Ectodermal cell (in vitro differentiated cells): ENCODE measurements at regions not wholly inside any gene's neighbourhood (a gene's known extent, or its start where the extent isn't known, plus 50 kb on each side); places are given as distances from the start of the nearest gene placed in this dataset.

Experiments
- H3K27ac ChIP-seq: 2 replicates; pipeline ENCODE4 v1.7.0; 2013; ENCODE audit warnings: mild to moderate bottlenecking, low read depth, low read length; ENCODE audit not compliant: insufficient read depth, poor library complexity, severe bottlenecking
- H3K27me3 ChIP-seq: 2 replicates; pipeline ENCODE4 v1.7.0; 2013; ENCODE audit warnings: mild to moderate bottlenecking, low read length; ENCODE audit not compliant: insufficient read depth, control insufficient read depth, poor library complexity, severe bottlenecking
- H3K36me3 ChIP-seq: one replicate; pipeline ENCODE4 v1.7.0; 2013; ENCODE audit warnings: low read length; ENCODE audit not compliant: control insufficient read depth, insufficient read depth
- H3K4me1 ChIP-seq: one replicate; pipeline ENCODE4 v1.7.0; 2013; ENCODE audit warnings: low read length; ENCODE audit not compliant: control insufficient read depth, insufficient read depth
- H3K4me3 ChIP-seq: 2 replicates; pipeline ENCODE4 v1.7.0; 2013; ENCODE audit warnings: low read depth, low read length, control low read depth; ENCODE audit not compliant: insufficient read depth
- H3K9me3 ChIP-seq: 2 replicates; pipeline ENCODE4 v1.7.0; 2013; ENCODE audit warnings: mild to moderate bottlenecking, low read length, moderate library complexity; ENCODE audit not compliant: control insufficient read depth
- WGBS, 2 experiments: methylation state at CpG; one replicate each; pipeline ENCODE4 v1.1.7; 2013; ENCODE audit warnings: missing lambda C conversion rate in 2 of 2; 5-methylcytosine and 5-hydroxymethylcytosine counted together

DNA sequence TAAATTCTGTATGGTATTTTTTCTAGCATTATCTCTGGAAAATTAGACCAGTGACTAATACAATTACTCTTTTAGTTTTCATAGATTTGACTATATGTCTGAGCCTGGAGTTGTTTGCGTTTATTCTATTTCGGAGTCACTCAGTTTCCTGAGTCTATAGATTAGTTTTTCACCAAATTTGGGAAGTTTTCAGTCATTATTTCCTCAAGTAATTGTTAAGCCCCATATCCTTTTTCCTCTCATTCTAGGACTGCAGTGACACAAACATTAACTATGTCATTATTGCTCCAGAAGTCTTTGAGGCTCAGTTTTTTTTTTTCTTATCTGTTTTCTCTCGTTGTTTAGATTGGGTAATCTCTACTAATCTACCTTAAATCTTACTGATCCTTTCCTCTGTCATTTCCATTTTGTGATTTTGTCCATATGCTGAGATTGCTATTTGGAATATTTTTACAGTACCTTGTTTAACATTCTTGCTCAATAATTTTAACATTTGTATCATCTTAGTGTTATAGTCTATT, 886.2 kb downstream of the LTN1 start:
- Histone ChIP-seq H3K9me3 (no peaks in the 10 kb centered on the region), H3K27me3 (no peaks in the 10 kb centered on the region), H3K4me3 (no peak overlapping the region), H3K36me3 (no peaks in the 10 kb centered on the region), H3K27ac (no peak overlapping the region), H3K4me1 (no peaks in the 10 kb centered on the region)
- WGBS, 2 experiments, result 91 to 95% methylated on average over 3 of the region's 3 CpGs

DNA sequence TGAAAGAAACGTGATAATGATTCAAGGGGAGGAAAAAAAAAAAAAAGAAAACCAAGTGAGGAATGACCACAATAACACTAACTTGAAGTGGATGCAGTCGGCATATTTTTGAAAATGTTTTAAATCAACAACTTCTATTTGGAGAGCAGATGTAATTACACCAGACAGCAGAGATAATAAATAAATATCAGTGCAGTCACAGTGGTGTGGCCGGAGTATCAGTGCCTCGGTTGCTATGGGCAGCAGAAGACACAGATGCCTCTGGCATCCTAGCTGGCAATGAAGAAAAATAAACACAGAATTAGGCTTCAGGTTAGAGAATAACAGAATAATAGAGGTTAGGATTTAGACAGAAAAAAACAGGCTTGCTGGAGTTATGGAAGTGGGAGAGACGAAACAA, 888.3 kb downstream of the LTN1 start:
- H3K27me3 ChIP-seq, result no peaks in the 10 kb centered on the region
- 89 to 95% methylated on average over 4 to 5 of the region's 5 CpGs for WGBS, 2 experiments
- H3K27ac ChIP-seq, result no peak overlapping the region
- no peaks in the 10 kb centered on the region for H3K36me3 ChIP-seq
- H3K9me3 ChIP-seq, result no peaks in the 10 kb centered on the region
- no peaks in the 10 kb centered on the region for H3K4me1 ChIP-seq
- H3K4me3 ChIP-seq, result no peak overlapping the region

DNA sequence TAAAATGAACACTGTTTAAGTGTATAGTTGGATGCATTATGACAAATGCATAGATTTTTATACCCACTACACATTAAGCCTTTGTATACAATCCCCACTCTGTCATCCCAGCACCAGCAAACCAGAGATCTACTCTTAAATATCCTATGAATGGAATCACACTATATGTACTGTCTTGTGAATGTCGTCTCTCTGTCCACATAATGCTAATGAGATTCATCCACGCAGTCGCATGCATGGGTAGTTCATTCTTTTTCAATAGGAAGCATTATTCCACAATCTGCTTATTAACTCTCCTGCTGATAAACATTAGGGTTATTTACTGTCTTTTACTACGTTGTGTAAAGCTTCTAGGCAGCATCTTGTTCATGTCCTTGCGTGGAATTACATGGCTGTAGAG, 892.3 kb downstream of the LTN1 start:
- 94 to 96% methylated on average over 5 of the region's 5 CpGs for WGBS, 2 experiments

DNA sequence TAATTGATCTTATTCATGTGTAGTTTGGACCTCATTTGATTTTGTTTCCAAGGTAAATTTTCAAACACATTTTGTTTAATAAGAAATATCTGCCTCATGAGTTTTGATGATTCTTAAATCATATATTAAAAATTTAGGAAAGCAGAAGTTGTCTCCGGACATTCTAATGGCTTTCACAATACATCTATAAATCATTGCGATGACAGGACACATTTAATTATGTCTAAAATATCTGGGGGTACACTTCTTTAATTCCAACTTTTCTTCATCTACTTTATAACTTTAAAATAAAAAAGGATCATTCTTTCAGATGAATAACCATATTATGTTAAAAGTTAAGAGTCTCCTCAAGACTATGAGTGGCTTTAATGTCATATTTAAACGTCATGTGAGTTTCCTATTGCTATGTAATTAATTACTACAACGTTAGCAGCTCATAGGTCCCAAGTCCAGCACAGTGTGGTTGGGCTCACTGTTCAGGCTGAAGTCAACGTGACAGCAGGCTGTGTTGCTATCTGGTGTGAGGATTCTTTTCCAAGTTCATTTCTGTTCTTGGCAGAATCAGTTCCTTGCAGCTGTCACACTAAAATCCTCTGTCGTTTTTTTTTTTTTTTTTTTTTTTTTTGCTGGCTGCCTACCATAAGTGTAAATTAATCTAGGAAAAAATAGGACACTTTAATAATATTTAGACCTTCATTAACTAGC, 893.5 kb downstream of the LTN1 start:
- no peak overlapping the region for H3K27ac ChIP-seq
- no peak overlapping the region for H3K4me3 ChIP-seq
- 95 to 98% methylated on average over 3 to 6 of the region's 6 CpGs for WGBS, 2 experiments
- H3K4me1 ChIP-seq, result no peaks in the 10 kb centered on the region
- no peaks in the 10 kb centered on the region for H3K27me3 ChIP-seq
- H3K36me3 ChIP-seq, result no peaks in the 10 kb centered on the region
- no peaks in the 10 kb centered on the region for H3K9me3 ChIP-seq

More for the DNA sequence above, 892.3 kb downstream of the LTN1 start:
- no peak overlapping the region for H3K27ac ChIP-seq
- no peaks in the 10 kb centered on the region for H3K9me3 ChIP-seq
- no peaks in the 10 kb centered on the region for H3K27me3 ChIP-seq
- H3K36me3 ChIP-seq, result no peaks in the 10 kb centered on the region
- H3K4me1 ChIP-seq, result no peaks in the 10 kb centered on the region
- no peak overlapping the region for H3K4me3 ChIP-seq

DNA sequence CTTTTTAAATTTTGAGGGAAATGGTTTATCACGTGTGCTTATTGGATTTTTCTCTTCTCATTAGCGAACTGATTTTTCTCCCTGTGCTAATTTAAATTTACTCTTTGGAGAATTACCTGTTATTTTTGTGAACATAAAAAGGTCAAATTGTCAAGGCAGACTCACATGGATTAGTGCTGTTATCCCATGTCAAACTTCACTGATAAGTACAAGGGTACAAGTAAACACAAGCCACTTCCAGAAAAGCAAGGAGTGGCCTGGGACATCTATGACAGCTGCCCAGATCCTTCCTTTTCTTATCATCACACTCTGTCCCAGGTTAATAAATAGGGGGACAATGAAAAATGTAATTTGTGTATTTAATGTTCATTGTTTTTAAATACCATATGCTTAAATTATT, 901.2 kb downstream of the LTN1 start:
- H3K27me3 ChIP-seq, result no peaks in the 10 kb centered on the region
- no peaks in the 10 kb centered on the region for H3K36me3 ChIP-seq
- no peaks in the 10 kb centered on the region for H3K9me3 ChIP-seq
- no peak overlapping the region for H3K4me3 ChIP-seq
- no peak overlapping the region for H3K27ac ChIP-seq
- WGBS, 2 experiments, result 95% methylated on average over 2 of the region's 2 CpGs; no CpG with 5 or more reads in 1 of the 2 experiments
- H3K4me1 ChIP-seq, result no peaks in the 10 kb centered on the region

DNA sequence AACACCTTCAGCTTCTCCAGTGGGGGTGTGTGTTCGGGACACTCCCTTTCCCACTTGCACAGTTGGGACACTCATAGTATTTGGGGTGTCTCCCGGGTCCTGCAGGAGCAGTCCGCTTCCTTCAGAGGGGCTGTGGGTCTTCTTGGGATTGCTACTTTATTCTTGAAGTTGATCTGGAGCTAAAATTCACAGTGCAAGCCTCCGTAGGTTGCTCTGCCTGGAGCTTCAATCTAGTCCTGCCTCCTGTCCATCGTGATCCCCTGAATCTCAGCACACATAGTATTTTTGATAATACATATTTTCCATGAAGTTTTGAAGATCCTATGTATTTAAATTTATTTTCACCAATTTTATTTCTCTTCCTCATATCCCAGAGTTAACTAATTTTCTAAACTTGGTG, 902.1 kb downstream of the LTN1 start:
- no peaks in the 10 kb centered on the region for H3K36me3 ChIP-seq
- no peak overlapping the region for H3K4me3 ChIP-seq
- no peak overlapping the region for H3K27ac ChIP-seq
- 94 to 95% methylated on average over 4 of the region's 5 CpGs for WGBS, 2 experiments
- no peaks in the 10 kb centered on the region for H3K27me3 ChIP-seq
- no peaks in the 10 kb centered on the region for H3K9me3 ChIP-seq
- no peaks in the 10 kb centered on the region for H3K4me1 ChIP-seq

DNA sequence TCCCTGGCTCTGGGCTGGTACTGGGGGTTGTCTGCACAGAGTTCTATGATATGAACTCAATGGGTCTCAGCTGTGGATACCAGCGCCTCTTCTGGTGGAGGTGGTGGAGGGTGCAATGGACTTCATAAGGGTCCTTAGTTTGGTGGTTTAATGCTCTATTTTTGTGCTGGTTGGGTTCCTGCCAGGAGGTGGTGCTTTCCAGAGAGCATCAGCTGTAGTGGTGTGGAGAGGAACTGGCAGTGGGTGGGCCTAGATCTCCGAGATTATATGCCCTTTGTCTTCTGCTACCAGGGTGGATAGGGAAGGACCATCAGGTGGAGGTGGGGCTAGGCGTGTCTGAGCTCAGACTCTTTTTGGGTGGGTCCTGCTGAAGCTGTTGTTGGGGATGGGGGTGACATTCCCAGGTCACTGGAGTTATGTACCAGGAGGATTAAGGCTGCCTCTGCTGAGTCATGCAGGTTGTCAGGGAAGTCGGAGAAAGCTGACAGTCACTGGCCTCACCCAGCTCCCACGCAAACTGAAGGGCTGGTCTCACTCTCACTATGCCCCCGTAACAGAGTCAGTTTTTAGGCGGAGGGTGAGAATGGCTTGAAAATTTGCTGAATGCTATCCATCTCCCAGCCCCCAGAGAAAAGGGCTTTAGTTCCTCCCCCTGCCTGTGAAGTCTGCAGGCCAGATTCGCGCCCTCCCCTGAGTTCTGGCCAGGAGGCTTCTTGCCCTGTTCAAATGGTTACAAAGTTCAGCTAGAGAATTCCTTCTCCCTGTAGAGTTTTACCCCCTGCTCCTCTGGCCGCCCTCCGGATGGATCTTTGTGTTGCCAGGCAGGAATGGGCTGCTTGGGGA, 902.9 kb downstream of the LTN1 start:
- no peaks in the 10 kb centered on the region for H3K4me1 ChIP-seq
- no peaks in the 10 kb centered on the region for H3K36me3 ChIP-seq
- WGBS, 2 experiments, result 87 to 90% methylated on average over 11 of the region's 11 CpGs
- H3K9me3 ChIP-seq, result no peaks in the 10 kb centered on the region
- H3K4me3 ChIP-seq, result no peak overlapping the region
- no peak overlapping the region for H3K27ac ChIP-seq
- H3K27me3 ChIP-seq, result no peaks in the 10 kb centered on the region

DNA sequence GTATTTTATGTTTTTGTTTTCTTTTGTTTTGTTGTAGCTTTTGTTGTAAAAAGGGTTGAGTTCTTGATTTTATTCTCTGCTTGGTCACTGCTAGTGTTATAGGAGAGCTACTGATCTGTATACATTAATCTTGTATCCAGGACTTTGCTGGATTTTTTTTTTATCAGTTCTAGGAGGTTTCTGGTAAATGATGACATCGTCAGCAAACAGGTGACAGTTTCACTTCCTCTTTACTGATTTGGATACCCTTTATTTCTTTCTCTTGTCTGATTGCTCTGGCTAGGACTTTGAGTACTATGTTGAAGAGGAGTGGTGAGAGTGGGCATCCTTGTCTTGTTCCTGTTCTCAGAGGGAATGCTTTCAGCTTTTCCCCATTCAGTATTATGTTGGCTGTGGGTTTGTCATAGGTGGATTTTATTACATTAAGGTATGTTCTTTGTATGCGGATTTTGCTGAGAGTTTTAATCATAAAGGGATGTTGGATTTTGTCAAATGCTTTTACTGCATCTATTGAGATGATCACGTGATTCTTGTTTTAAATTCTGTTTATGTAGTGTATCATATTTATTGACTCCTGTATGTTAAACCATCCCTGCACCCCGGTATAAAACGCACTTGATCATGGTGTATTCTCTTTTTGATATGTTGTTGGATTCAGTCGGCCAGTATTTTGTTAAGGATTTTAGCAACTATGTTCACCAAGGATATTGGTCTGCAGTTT, 905.7 kb downstream of the LTN1 start:
- Histone ChIP-seq H3K4me1 (no peaks in the 10 kb centered on the region), H3K27ac (no peak overlapping the region), H3K9me3 (no peaks in the 10 kb centered on the region), H3K4me3 (no peak overlapping the region), H3K36me3 (no peaks in the 10 kb centered on the region), H3K27me3 (no peaks in the 10 kb centered on the region)
- 93 to 97% methylated on average over 6 of the region's 6 CpGs for WGBS, 2 experiments

DNA sequence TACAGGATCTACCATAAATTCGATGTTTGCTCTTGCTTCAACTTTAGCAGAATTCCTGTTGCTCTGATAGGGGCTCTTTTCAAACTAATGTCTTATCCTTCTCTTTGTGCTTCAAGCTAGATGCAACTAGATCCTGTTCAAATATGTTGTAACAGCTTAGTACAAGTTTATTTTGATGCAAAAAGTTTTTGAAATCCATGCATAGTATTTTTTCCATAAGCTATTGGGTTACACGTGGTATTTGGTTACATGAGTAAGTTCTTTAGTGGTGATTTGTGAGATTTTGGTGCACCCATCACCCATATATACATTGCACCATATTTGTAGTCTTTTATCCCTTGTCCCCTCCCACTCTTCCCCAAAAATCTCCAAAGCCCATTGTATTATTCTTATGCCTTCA, 907.7 kb downstream of the LTN1 start:
- no peaks in the 10 kb centered on the region for H3K27me3 ChIP-seq
- H3K27ac ChIP-seq, result no peak overlapping the region
- no peaks in the 10 kb centered on the region for H3K9me3 ChIP-seq
- no peaks in the 10 kb centered on the region for H3K4me1 ChIP-seq
- 68 to 100% methylated on average over 1 to 2 of the region's 2 CpGs for WGBS, 2 experiments
- no peak overlapping the region for H3K4me3 ChIP-seq
- no peaks in the 10 kb centered on the region for H3K36me3 ChIP-seq

DNA sequence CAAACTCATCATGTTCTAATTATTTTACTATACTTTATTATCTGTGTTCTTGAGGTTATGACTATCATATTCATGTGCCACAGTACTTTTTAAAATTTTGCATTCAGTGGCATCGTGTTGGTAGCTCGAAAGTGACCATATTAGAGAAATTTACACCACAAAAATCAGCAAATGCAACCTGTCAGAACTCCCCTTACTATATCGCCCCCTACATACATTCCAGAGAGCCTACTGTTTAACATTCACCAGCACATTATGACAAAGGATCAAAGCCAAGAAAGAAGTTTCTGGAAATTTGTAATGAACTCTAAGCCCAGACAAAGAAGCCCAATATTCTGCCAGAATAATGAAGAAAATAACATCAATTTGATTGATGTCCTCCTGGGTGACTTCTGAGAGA, 909.3 kb downstream of the LTN1 start:
- Histone ChIP-seq H3K27me3 (no peaks in the 10 kb centered on the region), H3K4me3 (no peak overlapping the region), H3K36me3 (no peaks in the 10 kb centered on the region), H3K27ac (no peak overlapping the region), H3K4me1 (no peaks in the 10 kb centered on the region), H3K9me3 (no peaks in the 10 kb centered on the region)
- 84 to 96% methylated on average over 3 of the region's 3 CpGs for WGBS, 2 experiments
